Pancreas (tissue), 10 donors: ENCODE measurements at regions not wholly inside any gene's neighbourhood (a gene's known extent, or its start where the extent isn't known, plus 50 kb on each side); places are given as distances from the start of the nearest gene placed in this dataset.

Source experiments
- ATAC-seq, 4 donors: fragments of 200-7000 bp; cut with Tn5 transposase; one replicate each; pipeline versions ENCODE4 v1.8.0 to v1.9.1; 2020; ENCODE audit warnings: mild to moderate bottlenecking in 4 of 4, moderate library complexity in 4 of 4
- DNase-seq, 6 donors: peaks; one replicate each; pipeline ENCODE4 v3.0.0-alpha.2; 2020
- FAIRE-seq: peaks from 2 replicates; lab custom pipeline; 2012; peaks lifted over from hg19 to GRCh38; lab: Jason Lieb, UNC
- H3K27ac ChIP-seq, 4 donors: fragments of 200-600 bp; sonication (generic); 1 replicate in 3 of 4; 2 replicates in 1 of 4; pipeline versions ENCODE4 v1.5.0 to v1.8.0; 2020
- H3K27me3 ChIP-seq, 4 donors: fragments of 200-600 bp; one replicate each; pipeline ENCODE4 v1.8.0; 2021
- H3K36me3 ChIP-seq, 3 donors: fragments of 200-600 bp; sonication (generic) in 1 of 3; one replicate each; pipeline versions ENCODE4 v1.5.0 to v1.8.0; 2020 to 2021
- H3K4me1 ChIP-seq, 3 donors: fragments of 200-600 bp; one replicate each; pipeline ENCODE4 v1.8.0; 2021
- H3K4me3 ChIP-seq, 4 donors: fragments of 200-600 bp; sonication (generic) in 2 of 4; one replicate each; pipeline versions ENCODE4 v1.5.0 to v1.8.0; 2020 to 2021
- H3K9me3 ChIP-seq, 4 donors: fragments of 200-600 bp; one replicate each; pipeline ENCODE4 v1.8.0; 2021
- WGBS, 2 donors: extraction: QIAGEN DNeasy Blood & Tissue Kit; methylation state at CpG; one replicate each; pipeline ENCODE4 v1.1.7; 2013; 5-methylcytosine and 5-hydroxymethylcytosine counted together
- intact Hi-C, 3 donors: fragments of 100-400 bp; cut with DNase I; formaldehyde crosslinking; loops; one replicate each; pipeline versions ENCODE4 v1.11.1 to v1.14.2; 2022
- TF ChIP-seq, protein P1 (sequence below), 4 donors: fragments of 200-600 bp; sonication (generic) in 3 of 4; IDR thresholded peaks; one replicate each; pipeline versions ENCODE4 v1.5.0 to v1.8.0; 2021; ENCODE audit warnings: antibody characterized with exemption in 4 of 4
- donor health status: healthy with polysubstance abuse.
- donor health status: DM: no; HTN: no; CAD: no; lungs with moderate emphysema.
- donor health status: DM: no; HTN: no; CAD: no.
- donor health status: control.
- donor health status: control.
- donor health status: Bipolar disorder and iron deficiency.
- donor health status: DM: yes; HTN: yes; CAD: no.
- donor health status: DM: no; HTN: no; CAD: no.
- donor health status: DM: no; HTN: no; CAD: no.
- donor health status: DM: yes; HTN: yes; CAD: no.

DNA sequence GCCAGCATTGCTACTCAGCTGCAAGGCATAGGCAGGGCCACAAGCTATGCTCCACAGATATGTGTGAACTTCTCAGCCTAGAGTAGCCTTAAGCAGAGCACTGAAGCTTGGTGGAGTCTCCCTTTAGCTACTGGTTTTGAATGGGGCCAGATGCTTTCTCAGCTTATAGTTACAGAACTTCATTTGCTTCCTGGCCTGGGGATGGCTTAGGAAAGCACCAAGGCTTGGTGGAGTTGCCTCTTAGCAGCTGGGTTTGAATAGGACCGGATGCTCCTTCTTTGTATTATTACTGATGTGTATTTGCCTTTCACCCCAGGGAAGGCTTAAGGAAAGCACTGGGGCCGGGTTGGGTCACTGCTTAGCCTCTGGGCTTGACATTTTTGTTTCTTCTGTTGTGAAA, 497.8 kb upstream of the SEMA6A start:
- H3K36me3 ChIP-seq, result no peaks in the 10 kb centered on the region
- FAIRE-seq, result no peak
- 46 to 67% methylated on average over 2 of the region's 2 CpGs for WGBS, 2 donors

DNA sequence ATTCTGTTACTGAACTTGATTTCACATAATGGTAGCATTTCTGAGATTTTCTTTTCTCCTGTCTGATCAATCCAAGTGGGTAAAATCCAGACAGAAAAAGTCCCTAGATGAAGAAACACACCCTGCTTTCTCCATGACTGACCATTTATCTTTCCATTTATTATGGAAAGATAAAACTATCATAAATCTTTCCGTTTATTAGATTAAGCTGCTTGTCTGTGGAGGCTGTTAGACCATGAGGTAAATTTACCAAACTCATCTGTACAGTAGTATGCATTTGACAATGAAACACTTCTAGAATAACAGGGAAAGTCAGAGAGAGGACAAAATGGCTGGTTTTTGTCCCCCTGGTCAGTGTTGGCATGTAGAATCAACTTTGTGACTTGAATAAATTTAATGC, 491.2 kb upstream of the SEMA6A start:
- ATAC-seq, result no peak
- FAIRE-seq, result no peak
- intact Hi-C loops, result no loop called here
- H3K27me3 ChIP-seq, result no peaks in the 10 kb centered on the region
- no peaks in the 10 kb centered on the region for H3K36me3 ChIP-seq
- no peaks in the 10 kb centered on the region for H3K9me3 ChIP-seq
- H3K4me1 ChIP-seq, result peaks cover 0 to 4% (median 0%) of the 10 kb centered on the region in 3 donors
- DNase-seq, result no peak
- no peak overlapping the region for H3K4me3 ChIP-seq
- 14 to 22% methylated on average over 1 of the region's 1 CpG for WGBS, 2 donors
- TF ChIP-seq, protein P1, sequence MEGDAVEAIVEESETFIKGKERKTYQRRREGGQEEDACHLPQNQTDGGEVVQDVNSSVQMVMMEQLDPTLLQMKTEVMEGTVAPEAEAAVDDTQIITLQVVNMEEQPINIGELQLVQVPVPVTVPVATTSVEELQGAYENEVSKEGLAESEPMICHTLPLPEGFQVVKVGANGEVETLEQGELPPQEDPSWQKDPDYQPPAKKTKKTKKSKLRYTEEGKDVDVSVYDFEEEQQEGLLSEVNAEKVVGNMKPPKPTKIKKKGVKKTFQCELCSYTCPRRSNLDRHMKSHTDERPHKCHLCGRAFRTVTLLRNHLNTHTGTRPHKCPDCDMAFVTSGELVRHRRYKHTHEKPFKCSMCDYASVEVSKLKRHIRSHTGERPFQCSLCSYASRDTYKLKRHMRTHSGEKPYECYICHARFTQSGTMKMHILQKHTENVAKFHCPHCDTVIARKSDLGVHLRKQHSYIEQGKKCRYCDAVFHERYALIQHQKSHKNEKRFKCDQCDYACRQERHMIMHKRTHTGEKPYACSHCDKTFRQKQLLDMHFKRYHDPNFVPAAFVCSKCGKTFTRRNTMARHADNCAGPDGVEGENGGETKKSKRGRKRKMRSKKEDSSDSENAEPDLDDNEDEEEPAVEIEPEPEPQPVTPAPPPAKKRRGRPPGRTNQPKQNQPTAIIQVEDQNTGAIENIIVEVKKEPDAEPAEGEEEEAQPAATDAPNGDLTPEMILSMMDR (IDR thresholded peaks at IDR 0.05), result no peak
- H3K27ac ChIP-seq, result peak overlapping the region in 1 of 4 donors; percentile 19

More for the DNA sequence above, 497.8 kb upstream of the SEMA6A start:
- intact Hi-C loops, result no loop called here
- peaks cover 0 to 3% (median 0%) of the 10 kb centered on the region in 4 donors for H3K27me3 ChIP-seq
- ATAC-seq (no peak), DNase-seq (no peak)
- no peak overlapping the region for H3K27ac ChIP-seq
- TF ChIP-seq, protein P1 (IDR thresholded peaks at IDR 0.05), result no peak
- H3K4me3 ChIP-seq, result no peak overlapping the region
- H3K9me3 ChIP-seq, result no peaks in the 10 kb centered on the region
- no peaks in the 10 kb centered on the region for H3K4me1 ChIP-seq

DNA sequence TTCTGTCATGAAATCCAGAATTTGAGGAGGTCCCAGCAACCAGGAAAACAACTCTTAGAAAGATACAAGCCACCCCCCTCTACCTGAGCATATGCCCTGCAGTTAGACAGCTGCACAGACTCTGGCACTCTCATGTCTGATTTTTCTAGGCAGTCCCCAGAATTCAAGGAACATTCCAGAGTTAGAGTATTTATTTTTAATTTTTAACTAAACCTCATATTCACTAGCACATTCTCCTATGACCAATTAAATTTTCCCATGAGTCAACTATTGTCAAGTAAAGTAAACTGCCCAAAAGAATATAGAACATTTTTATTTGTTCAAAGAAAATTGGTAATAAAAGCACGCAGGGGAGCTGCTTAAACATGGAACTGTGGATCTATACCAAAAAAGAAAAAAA, 490.5 kb upstream of the SEMA6A start:
- WGBS, 2 donors, result 44 to 49% methylated on average over 1 of the region's 1 CpG
- intact Hi-C loops, result no loop called here
- TF ChIP-seq, protein P1 (IDR thresholded peaks at IDR 0.05), result no peak
- Histone ChIP-seq H3K4me1 (peaks cover 0 to 4% (median 0%) of the 10 kb centered on the region in 3 donors), H3K27ac (peak overlapping the region in 2 of 4 donors; percentile 10 to 19), H3K9me3 (no peaks in the 10 kb centered on the region), H3K27me3 (no peaks in the 10 kb centered on the region), H3K36me3 (no peaks in the 10 kb centered on the region), H3K4me3 (no peak overlapping the region)
- ATAC-seq, result peak in 3 of 4 donors; percentile 37 to 59 (median 58)
- no peak for FAIRE-seq
- DNase-seq, result no peak

DNA sequence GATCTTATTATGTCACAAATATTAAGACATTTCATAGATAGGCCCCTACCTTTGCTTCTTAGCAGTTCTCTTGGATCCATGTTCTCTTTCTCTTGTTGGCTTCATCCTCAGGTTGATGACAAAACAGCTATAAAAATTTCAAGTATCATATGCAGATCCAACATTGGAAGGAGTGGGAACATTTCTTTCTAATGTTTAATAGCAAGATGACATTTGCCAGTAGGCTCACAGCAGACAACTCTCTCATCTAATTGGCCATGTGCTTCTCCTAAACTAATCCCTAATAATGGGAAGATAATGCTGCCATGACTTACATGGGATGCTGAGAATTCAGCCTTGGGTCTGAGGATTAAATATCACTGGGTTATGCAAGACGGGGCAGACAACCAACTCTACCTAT, 485.5 kb upstream of the SEMA6A start:
- TF ChIP-seq, protein P1 (IDR thresholded peaks at IDR 0.05), result no peak
- Histone ChIP-seq H3K36me3 (no peaks in the 10 kb centered on the region), H3K27me3 (no peaks in the 10 kb centered on the region), H3K4me1 (no peaks in the 10 kb centered on the region), H3K27ac (no peak overlapping the region), H3K4me3 (no peak overlapping the region), H3K9me3 (no peaks in the 10 kb centered on the region)
- ATAC-seq (no peak), FAIRE-seq (no peak), DNase-seq (no peak)
- intact Hi-C loops, result no loop called here
- 67 to 68% methylated on average over 1 of the region's 1 CpG for WGBS, 2 donors

DNA sequence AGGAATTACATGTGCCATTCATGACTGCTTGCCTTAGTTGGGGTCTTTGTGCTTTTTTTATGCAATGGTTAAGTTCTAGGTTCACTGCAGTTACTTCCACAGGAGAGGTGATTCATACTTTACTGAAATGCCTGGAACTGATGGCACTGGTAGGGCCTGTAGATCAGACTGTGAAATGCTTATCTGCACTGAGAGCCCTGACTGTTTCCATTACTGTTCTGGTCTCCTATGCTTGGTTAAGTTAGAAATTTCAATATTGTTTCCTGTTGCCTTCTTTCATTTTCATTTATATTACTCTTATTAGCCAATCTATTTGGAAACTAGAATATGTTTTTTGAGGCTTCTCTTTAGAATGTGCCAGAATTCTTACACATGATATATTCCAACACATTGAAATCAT, 484.1 kb upstream of the SEMA6A start:
- no peaks in the 10 kb centered on the region for H3K9me3 ChIP-seq
- no peaks in the 10 kb centered on the region for H3K4me1 ChIP-seq
- no peak for FAIRE-seq
- no peak overlapping the region for H3K27ac ChIP-seq
- H3K36me3 ChIP-seq, result no peaks in the 10 kb centered on the region
- TF ChIP-seq, protein P1 (IDR thresholded peaks at IDR 0.05), result no peak
- no peak overlapping the region for H3K4me3 ChIP-seq
- intact Hi-C loops, result no loop called here
- DNase-seq, result no peak
- no peak for ATAC-seq
- no peaks in the 10 kb centered on the region for H3K27me3 ChIP-seq
